Testis (tissue), 2 donors: ENCODE measurements at regions not wholly inside any gene's neighbourhood (a gene's known extent, or its start where the extent isn't known, plus 50 kb on each side); places are given as distances from the start of the nearest gene placed in this dataset.

Experiments used
- POLR2A ChIP-seq: fragments of 450-650 bp; IDR thresholded peaks from one replicate; pipeline ENCODE4 v1.6.1; 2017; ENCODE audit warnings: antibody characterized with exemption, mild to moderate bottlenecking, moderate library complexity
- TF ChIP-seq, protein P1 (sequence below), 3 experiments: fragments of 450-650 bp in 2 of 3; fragments of 200-600 bp in 1 of 3; sonication (generic) in 1 of 3; IDR thresholded peaks; one replicate each; pipeline ENCODE4 v1.5.1; 2016 to 2019; ENCODE audit warnings: antibody characterized with exemption in 3 of 3, mild to moderate bottlenecking in 2 of 3, moderate library complexity in 1 of 3

DNA sequence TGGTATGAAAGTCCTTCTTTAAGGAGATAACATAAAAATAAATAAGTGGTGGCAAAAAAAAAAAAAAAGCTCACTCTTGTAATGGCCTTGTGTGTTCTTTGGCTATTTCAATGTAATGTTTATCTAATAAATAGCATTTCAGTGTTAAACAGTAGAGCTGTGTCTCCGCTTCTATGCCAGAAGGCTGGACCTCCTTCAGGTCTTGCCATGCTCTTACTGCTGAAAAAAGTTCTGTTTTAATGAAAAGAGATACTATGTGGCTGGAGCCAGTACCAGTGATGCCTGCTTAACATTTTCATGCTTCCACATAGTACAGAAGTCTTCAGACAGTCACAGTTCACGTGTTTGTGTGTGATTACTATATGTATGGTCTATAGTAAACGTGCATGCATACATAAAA is 74.1 kb upstream of the PRICKLE1 start:
- TF ChIP-seq, protein P1, sequence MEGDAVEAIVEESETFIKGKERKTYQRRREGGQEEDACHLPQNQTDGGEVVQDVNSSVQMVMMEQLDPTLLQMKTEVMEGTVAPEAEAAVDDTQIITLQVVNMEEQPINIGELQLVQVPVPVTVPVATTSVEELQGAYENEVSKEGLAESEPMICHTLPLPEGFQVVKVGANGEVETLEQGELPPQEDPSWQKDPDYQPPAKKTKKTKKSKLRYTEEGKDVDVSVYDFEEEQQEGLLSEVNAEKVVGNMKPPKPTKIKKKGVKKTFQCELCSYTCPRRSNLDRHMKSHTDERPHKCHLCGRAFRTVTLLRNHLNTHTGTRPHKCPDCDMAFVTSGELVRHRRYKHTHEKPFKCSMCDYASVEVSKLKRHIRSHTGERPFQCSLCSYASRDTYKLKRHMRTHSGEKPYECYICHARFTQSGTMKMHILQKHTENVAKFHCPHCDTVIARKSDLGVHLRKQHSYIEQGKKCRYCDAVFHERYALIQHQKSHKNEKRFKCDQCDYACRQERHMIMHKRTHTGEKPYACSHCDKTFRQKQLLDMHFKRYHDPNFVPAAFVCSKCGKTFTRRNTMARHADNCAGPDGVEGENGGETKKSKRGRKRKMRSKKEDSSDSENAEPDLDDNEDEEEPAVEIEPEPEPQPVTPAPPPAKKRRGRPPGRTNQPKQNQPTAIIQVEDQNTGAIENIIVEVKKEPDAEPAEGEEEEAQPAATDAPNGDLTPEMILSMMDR (IDR thresholded peaks at IDR 0.05) = no peak
- no peak for TF ChIP-seq POLR2A
